HL-60 (cell line): ENCODE measurements at regions not wholly inside any gene's neighbourhood (a gene's known extent, or its start where the extent isn't known, plus 50 kb on each side); places are given as distances from the start of the nearest gene placed in this dataset.

ENCODE experiments used
- DNase-seq, 2 experiments: peaks; one replicate each; pipeline ENCODE4 v3.0.0-alpha.2; 2010 to 2020; ENCODE audit warnings: low read depth in 1 of 2, low spot score in 1 of 2
- H3K27ac ChIP-seq: fragments of 250-450 bp; sonication (Bioruptor Pico); replicated peaks from 2 replicates; pipeline ENCODE4 v1.5.1; 2020; ENCODE audit warnings: mild to moderate bottlenecking, moderate library complexity
- H3K27me3 ChIP-seq: fragments of 250-450 bp; sonication (Bioruptor Pico); 2 replicates; pipeline ENCODE4 v1.5.1; 2021; ENCODE audit warnings: mild to moderate bottlenecking, moderate library complexity; ENCODE audit not compliant: insufficient read depth, poor library complexity, severe bottlenecking
- H3K4me3 ChIP-seq: replicated peaks from 2 replicates; pipeline ENCODE4 v1.5.1; 2011; ENCODE audit warnings: mild to moderate bottlenecking, control low read depth, low read length; ENCODE audit not compliant: insufficient read depth
- GABPA ChIP-seq: IDR thresholded peaks from 2 replicates; pipeline ENCODE4 v1.6.1; 2012; ENCODE audit warnings: low read depth
- POLR2AphosphoS5 ChIP-seq: IDR thresholded peaks from 2 replicates; pipeline ENCODE4 v1.6.1; 2012; ENCODE audit warnings: low read depth
- SPI1 ChIP-seq: IDR thresholded peaks from 2 replicates; pipeline ENCODE4 v1.6.1; 2012; ENCODE audit warnings: low read depth, mild to moderate bottlenecking, borderline replicate concordance
- TF ChIP-seq, protein P1 (sequence below): IDR thresholded peaks from 2 replicates; pipeline ENCODE4 v1.6.1; 2012; ENCODE audit warnings: low read depth; ENCODE audit not compliant: insufficient replicate concordance
- TF ChIP-seq, protein P2 (sequence below): IDR thresholded peaks from one replicate; pipeline ENCODE4 v1.5.1; 2011; ENCODE audit warnings: low read length, control low read depth, inconsistent platforms; ENCODE audit not compliant: insufficient read depth

DNA sequence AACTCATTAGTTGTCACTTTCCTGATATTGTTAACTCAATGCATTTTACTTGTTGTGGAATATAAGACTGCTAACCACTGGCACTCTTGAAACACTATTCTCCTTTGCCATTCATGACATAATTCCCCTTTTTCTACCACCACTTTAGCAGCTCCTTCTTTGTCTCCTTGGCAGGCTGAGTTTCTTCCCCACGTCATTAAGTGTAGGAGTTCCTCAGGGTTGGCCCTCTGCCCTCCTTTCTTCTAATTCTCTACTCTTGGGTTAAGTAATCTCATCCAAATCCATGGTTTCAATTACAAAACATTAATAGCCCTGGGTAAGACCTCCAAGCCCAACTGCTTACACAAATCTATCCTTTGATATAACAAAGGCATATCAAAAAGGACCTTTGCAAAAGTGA, 175.1 kb downstream of the HGF start:
- TF ChIP-seq, protein P1, sequence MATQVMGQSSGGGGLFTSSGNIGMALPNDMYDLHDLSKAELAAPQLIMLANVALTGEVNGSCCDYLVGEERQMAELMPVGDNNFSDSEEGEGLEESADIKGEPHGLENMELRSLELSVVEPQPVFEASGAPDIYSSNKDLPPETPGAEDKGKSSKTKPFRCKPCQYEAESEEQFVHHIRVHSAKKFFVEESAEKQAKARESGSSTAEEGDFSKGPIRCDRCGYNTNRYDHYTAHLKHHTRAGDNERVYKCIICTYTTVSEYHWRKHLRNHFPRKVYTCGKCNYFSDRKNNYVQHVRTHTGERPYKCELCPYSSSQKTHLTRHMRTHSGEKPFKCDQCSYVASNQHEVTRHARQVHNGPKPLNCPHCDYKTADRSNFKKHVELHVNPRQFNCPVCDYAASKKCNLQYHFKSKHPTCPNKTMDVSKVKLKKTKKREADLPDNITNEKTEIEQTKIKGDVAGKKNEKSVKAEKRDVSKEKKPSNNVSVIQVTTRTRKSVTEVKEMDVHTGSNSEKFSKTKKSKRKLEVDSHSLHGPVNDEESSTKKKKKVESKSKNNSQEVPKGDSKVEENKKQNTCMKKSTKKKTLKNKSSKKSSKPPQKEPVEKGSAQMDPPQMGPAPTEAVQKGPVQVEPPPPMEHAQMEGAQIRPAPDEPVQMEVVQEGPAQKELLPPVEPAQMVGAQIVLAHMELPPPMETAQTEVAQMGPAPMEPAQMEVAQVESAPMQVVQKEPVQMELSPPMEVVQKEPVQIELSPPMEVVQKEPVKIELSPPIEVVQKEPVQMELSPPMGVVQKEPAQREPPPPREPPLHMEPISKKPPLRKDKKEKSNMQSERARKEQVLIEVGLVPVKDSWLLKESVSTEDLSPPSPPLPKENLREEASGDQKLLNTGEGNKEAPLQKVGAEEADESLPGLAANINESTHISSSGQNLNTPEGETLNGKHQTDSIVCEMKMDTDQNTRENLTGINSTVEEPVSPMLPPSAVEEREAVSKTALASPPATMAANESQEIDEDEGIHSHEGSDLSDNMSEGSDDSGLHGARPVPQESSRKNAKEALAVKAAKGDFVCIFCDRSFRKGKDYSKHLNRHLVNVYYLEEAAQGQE = no peak
- TF ChIP-seq SPI1 (no peak), GABPA (no peak), POLR2AphosphoS5 (no peak)
- TF ChIP-seq, protein P2, sequence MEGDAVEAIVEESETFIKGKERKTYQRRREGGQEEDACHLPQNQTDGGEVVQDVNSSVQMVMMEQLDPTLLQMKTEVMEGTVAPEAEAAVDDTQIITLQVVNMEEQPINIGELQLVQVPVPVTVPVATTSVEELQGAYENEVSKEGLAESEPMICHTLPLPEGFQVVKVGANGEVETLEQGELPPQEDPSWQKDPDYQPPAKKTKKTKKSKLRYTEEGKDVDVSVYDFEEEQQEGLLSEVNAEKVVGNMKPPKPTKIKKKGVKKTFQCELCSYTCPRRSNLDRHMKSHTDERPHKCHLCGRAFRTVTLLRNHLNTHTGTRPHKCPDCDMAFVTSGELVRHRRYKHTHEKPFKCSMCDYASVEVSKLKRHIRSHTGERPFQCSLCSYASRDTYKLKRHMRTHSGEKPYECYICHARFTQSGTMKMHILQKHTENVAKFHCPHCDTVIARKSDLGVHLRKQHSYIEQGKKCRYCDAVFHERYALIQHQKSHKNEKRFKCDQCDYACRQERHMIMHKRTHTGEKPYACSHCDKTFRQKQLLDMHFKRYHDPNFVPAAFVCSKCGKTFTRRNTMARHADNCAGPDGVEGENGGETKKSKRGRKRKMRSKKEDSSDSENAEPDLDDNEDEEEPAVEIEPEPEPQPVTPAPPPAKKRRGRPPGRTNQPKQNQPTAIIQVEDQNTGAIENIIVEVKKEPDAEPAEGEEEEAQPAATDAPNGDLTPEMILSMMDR = no peak
- DNase-seq = no peak
- Histone ChIP-seq H3K27me3 (no peaks in the 10 kb centered on the region), H3K4me3 (no peak overlapping the region), H3K27ac (no peak overlapping the region)

DNA sequence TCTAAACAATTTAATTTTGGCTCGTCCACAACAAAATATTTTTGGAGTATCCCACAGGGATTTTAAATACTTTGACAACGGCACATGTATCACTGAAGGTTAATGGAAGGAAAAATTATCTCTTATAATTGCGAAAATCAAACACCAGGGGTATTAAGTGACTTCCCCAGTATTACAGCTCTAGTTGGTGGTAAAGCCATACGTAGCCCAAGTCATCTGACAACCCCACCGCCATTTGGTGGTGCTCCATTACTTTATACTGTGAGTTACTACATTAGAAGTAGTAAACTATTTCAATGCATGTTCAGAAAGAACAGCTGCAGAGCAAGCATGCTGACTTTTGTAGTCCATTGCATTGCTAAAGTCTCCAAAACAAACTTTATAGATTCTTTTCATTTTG, 179.7 kb downstream of the HGF start:
- H3K4me3 ChIP-seq = no peak overlapping the region
- TF ChIP-seq, protein P1 = no peak
- TF ChIP-seq SPI1 = no peak
- TF ChIP-seq, protein P2 = no peak
- no peak for TF ChIP-seq GABPA
- no peak for TF ChIP-seq POLR2AphosphoS5

DNA sequence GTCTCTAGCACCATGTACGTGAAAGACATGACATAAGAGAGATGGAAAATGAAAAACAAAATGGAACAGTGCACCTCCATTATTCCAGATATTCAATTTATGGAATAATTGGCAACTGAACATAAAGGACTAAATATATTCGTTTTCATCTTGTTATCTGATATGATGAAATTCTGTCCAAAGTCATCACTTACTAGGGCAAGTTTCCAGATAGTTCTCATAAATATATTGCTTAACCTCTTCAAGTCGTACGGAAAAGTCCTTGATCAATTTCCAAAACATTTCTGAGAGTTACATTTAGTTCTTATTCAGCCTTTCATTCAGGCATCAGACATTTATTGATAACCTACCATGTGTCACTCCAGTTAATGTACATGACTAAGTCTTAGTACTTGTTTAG, 185.2 kb downstream of the HGF start:
- no peak overlapping the region for H3K4me3 ChIP-seq
- TF ChIP-seq, protein P1 = no peak
- TF ChIP-seq GABPA (no peak), POLR2AphosphoS5 (no peak), SPI1 (no peak)
- TF ChIP-seq, protein P2 = no peak
- no peak for DNase-seq
- peak overlapping the region; percentile 36; the same call in 1 of the 2 replicates for H3K27ac ChIP-seq
- H3K27me3 ChIP-seq = no peaks in the 10 kb centered on the region

More for the DNA sequence above, 179.7 kb downstream of the HGF start:
- Histone ChIP-seq H3K27me3 (no peaks in the 10 kb centered on the region), H3K27ac (no peak overlapping the region)
- DNase-seq = no peak
